ENCODE measurements at regions not wholly inside any gene's neighbourhood (a gene's known extent, or its start where the extent isn't known, plus 50 kb on each side); places are given as distances from the start of the nearest gene placed in this dataset.

DNA sequence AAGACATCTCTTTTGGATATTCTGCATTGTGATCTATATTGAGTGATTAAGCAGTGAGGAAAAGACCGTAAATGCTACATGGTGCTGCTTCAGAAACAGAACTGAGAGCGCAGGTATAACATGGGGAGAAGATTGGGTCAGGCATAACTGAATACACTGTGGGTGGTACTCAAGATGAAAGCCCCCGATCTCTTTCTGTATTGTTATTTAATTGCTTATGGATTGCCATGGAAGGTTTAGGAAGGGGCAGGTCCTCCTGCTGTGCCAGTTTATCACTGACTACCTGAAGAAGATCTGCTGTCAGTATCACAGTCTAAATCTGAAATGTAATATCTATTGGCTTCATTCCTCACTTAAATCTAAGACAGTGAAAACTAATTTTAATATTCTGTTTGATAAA lies 1568.7 kb upstream of the CELF4 start:
- no peak for TF ChIP-seq POLR2A (IDR thresholded peaks at IDR 0.05; ENCODE audit: low read depth, low read length)
- TF ChIP-seq, protein P1, sequence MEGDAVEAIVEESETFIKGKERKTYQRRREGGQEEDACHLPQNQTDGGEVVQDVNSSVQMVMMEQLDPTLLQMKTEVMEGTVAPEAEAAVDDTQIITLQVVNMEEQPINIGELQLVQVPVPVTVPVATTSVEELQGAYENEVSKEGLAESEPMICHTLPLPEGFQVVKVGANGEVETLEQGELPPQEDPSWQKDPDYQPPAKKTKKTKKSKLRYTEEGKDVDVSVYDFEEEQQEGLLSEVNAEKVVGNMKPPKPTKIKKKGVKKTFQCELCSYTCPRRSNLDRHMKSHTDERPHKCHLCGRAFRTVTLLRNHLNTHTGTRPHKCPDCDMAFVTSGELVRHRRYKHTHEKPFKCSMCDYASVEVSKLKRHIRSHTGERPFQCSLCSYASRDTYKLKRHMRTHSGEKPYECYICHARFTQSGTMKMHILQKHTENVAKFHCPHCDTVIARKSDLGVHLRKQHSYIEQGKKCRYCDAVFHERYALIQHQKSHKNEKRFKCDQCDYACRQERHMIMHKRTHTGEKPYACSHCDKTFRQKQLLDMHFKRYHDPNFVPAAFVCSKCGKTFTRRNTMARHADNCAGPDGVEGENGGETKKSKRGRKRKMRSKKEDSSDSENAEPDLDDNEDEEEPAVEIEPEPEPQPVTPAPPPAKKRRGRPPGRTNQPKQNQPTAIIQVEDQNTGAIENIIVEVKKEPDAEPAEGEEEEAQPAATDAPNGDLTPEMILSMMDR (IDR thresholded peaks at IDR 0.05; ENCODE audit: extremely low read depth in 1 of 2, insufficient read depth in 1 of 2, low read depth in 1 of 2, low read length in 2 of 2) = no peak
- TF ChIP-seq, protein P2, sequence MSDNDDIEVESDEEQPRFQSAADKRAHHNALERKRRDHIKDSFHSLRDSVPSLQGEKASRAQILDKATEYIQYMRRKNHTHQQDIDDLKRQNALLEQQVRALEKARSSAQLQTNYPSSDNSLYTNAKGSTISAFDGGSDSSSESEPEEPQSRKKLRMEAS (IDR thresholded peaks at IDR 0.05; ENCODE audit: insufficient read depth, insufficient read length) = no peak
- no peak for TF ChIP-seq EZH2 (IDR thresholded peaks at IDR 0.05; ENCODE audit: borderline replicate concordance, low read depth, low read length, severe bottlenecking)

Data from endothelial cell of umbilical vein (primary cell).